ENCODE measurements at regions not wholly inside any gene's neighbourhood (a gene's known extent, or its start where the extent isn't known, plus 50 kb on each side); places are given as distances from the start of the nearest gene placed in this dataset.
A peak's percentile ranks its signal among the peaks of the same experiment; 100 is the strongest.

- TF ChIP-seq CTCF (conservative IDR thresholded peaks at IDR 0.05) = no peak
- H3K27ac ChIP-seq = no peak overlapping the region
These were observed 356.2 kb downstream of the SEC14L1 start for GRCh38 chr17:77496831-77497577.

DNA sequence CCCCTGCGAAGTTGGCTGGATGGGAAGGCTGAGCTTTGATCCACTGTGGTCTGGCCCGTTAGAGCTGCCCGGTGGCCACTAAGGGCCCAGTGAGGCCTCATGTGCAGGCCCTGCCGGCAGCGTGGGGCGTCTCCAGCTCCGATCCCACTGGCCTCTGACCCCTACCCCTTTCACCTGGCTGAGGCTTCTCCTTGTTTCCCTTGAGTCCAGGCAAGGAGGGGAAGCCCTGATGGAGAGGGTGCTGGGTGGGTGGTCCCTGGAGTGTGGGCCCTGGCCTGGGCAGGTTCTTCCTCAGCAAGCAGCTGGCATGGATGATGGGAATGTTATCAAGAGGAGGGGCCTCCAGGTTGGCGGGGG, 356.8 kb downstream of the SEC14L1 start:
- no peak for TF ChIP-seq CTCF (conservative IDR thresholded peaks at IDR 0.05)
- H3K27ac ChIP-seq = no peak overlapping the region

- no peak for TF ChIP-seq CTCF (conservative IDR thresholded peaks at IDR 0.05)
- no peak overlapping the region for H3K27ac ChIP-seq
These were observed 357.4 kb downstream of the SEC14L1 start for GRCh38 chr17:77498091-77498741.

DNA sequence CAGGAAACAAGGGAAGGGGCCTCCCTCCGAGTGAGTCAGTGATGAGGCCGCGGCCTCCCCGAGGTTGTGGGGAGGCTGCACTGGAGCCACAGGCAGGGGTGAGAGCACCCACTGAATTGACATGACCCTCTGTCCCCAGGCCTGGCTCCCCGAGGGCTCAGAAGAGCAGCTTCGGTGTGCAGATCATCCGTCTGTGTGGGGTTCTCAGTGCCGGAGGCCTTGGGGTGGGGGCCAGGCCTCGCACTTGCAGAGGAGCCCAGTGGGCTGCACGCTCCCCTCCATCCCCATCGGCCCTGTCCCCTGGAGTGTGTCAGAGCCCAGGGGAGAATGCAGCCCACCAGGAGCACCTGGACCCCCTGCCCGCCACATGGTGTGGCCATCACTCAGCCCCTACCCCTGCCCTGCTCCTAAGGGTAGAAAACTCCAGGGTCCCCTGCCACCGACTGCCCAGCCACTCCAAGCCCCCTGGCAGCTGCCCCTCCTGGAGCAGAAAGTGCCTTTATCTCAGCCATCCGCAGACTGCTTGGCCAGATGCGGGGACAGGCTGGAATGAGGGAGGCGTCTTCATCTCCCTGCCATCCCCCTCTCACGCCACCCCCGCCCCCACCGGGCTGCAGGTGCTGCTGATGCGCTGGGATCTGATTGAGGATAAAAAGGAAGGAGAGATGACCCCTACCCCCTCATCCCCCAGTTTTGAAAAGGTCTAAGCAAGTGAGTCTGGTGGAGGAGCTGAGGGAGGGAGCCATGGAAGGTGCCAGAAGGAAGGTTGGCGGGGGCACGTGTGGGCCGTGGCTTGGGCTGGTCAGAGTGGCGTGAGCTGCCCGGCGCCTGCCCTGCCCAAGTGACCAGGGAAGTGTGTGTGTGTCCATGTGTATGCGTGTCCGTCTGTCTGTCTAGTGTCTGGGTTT, 358.3 kb downstream of the SEC14L1 start:
- H3K27ac ChIP-seq = no peak overlapping the region
- no peak for TF ChIP-seq CTCF (conservative IDR thresholded peaks at IDR 0.05)

GRCh38 chr17:77499699-77500435, 359.1 kb downstream of the SEC14L1 start:
- TF ChIP-seq CTCF (conservative IDR thresholded peaks at IDR 0.05) = no peak
- H3K27ac ChIP-seq = no peak overlapping the region

GRCh38 chr17:77501101-77501566, 360.4 kb downstream of the SEC14L1 start:
- TF ChIP-seq CTCF (conservative IDR thresholded peaks at IDR 0.05) = peak; percentile 69
- H3K27ac ChIP-seq = no peak overlapping the region

Measured in VCaP (cell line).